Transverse colon (tissue), 4 donors: ENCODE measurements at regions not wholly inside any gene's neighbourhood (a gene's known extent, or its start where the extent isn't known, plus 50 kb on each side); places are given as distances from the start of the nearest gene placed in this dataset.

ENCODE experiments used
- DNase-seq: peaks from one replicate; pipeline ENCODE4 v3.0.0-alpha.2; 2019
- H3K27ac ChIP-seq, 4 donors: fragments of 200-600 bp; sonication (generic); 2 replicates each; pipeline ENCODE4 v1.5.1; 2016 to 2018; ENCODE audit warnings: inconsistent platforms in 4 of 4
- H3K27me3 ChIP-seq: fragments of 200-600 bp; sonication (generic); 2 replicates; pipeline ENCODE4 v1.5.1; 2017; ENCODE audit warnings: inconsistent platforms
- H3K36me3 ChIP-seq, 4 donors: fragments of 200-600 bp; sonication (generic); 2 replicates each; pipeline ENCODE4 v1.5.1; 2017 to 2019; ENCODE audit warnings: inconsistent platforms in 4 of 4
- H3K4me1 ChIP-seq, 4 donors: fragments of 200-600 bp; sonication (generic); 2 replicates each; pipeline ENCODE4 v1.5.1; 2017 to 2020; ENCODE audit warnings: inconsistent platforms in 4 of 4
- H3K4me3 ChIP-seq, 4 donors: fragments of 200-600 bp; sonication (generic); 1 replicate in 1 of 4; 2 replicates in 3 of 4; pipeline versions ENCODE4 v1.5.1 to v1.6.1; 2017 to 2019; ENCODE audit warnings: inconsistent platforms in 4 of 4
- H3K9me3 ChIP-seq, 2 donors: fragments of 200-600 bp; sonication (generic); 2 replicates each; pipeline ENCODE4 v1.5.1; 2017 to 2019; ENCODE audit warnings: inconsistent platforms in 2 of 2
- CTCF ChIP-seq, 5 experiments: fragments of 200-600 bp in 3 of 5; fragments of 450-650 bp in 2 of 5; sonication (generic) in 3 of 5; IDR thresholded peaks; 1 replicate in 2 of 5; 2 replicates in 3 of 5; pipeline ENCODE4 v1.5.1; 2016 to 2017; ENCODE audit warnings: antibody characterized with exemption in 5 of 5, inconsistent platforms in 3 of 5, mild to moderate bottlenecking in 2 of 5, moderate library complexity in 1 of 5
- EP300 ChIP-seq: sonication (generic); formaldehyde crosslinking; IDR thresholded peaks from one replicate; pipeline ENCODE4 v1.6.1; 2017; ENCODE audit warnings: antibody characterized with exemption, low read depth
- POLR2A ChIP-seq: fragments of 450-650 bp; IDR thresholded peaks from one replicate; pipeline ENCODE4 v1.6.1; 2016; ENCODE audit warnings: antibody characterized with exemption, mild to moderate bottlenecking, moderate library complexity
- POLR2AphosphoS5 ChIP-seq, 3 donors: sonication (generic); formaldehyde crosslinking; IDR thresholded peaks; one replicate each; pipeline ENCODE4 v1.6.1; 2016; ENCODE audit warnings: antibody characterized with exemption in 3 of 3
- WGBS, 2 donors: methylation state at CpG; one replicate each; pipeline ENCODE4 v1.1.5; 2018; ENCODE audit warnings: low coverage in 1 of 2; 5-methylcytosine and 5-hydroxymethylcytosine counted together
- in situ Hi-C, 4 donors: fragments of 200-750 bp; cut with MboI; loops; one replicate each; pipeline versions ENCODE4 v1.15.0 to v1.15.1; 2017; ENCODE audit warnings: low sequenced_read_pairs in 3 of 4, low pct_ligation_motif_present in 1 of 4, low pct_unique_long_range_greater_than_20kb in 1 of 4
- intact Hi-C: fragments of 100-400 bp; cut with DNase I; formaldehyde crosslinking; loops from one replicate; pipeline ENCODE4 v1.15.1; 2023; ENCODE audit warnings: low total_unique reads

GRCh38 chr16:87182759-87183158 is 134.4 kb downstream of the C16orf95 start:
- H3K4me1 ChIP-seq: no peaks in the 10 kb centered on the region
- DNase-seq: no peak
- TF ChIP-seq POLR2A (no peak), POLR2AphosphoS5 (IDR thresholded peaks at IDR 0.05) (no peak), CTCF (IDR thresholded peaks at IDR 0.05) (no peak), EP300 (no peak)
- intact Hi-C loops (no loop called here), in situ Hi-C loops (loop anchor here in 1 of 4 donors (25.0 kb wide), 1 partner anchor 105 kb away; no protein-coding TSS in a partner anchor)
- H3K9me3 ChIP-seq: no peaks in the 10 kb centered on the region
- H3K4me3 ChIP-seq: no peak overlapping the region
- no peak overlapping the region for H3K27ac ChIP-seq
- H3K27me3 ChIP-seq: peaks cover 6% of the 10 kb centered on the region
- H3K36me3 ChIP-seq: no peaks in the 10 kb centered on the region
- WGBS, 2 donors: 58 to 64% methylated on average over 3 of the region's 3 CpGs

GRCh38 chr16:87183647-87184046 is 133.5 kb downstream of the C16orf95 start:
- no peak for DNase-seq
- TF ChIP-seq EP300: no peak
- no peak for TF ChIP-seq POLR2A
- no peak for TF ChIP-seq POLR2AphosphoS5 (IDR thresholded peaks at IDR 0.05)
- no peak for TF ChIP-seq CTCF (IDR thresholded peaks at IDR 0.05)
- in situ Hi-C loops (loop anchor here in 1 of 4 donors (25.0 kb wide), 1 partner anchor 104 kb away; no protein-coding TSS in a partner anchor), intact Hi-C loops (no loop called here)
- no peak overlapping the region for H3K27ac ChIP-seq
- WGBS, 2 donors: 76 to 100% methylated on average over 2 to 10 of the region's 10 CpGs
- H3K36me3 ChIP-seq: no peaks in the 10 kb centered on the region
- no peaks in the 10 kb centered on the region for H3K27me3 ChIP-seq
- H3K4me3 ChIP-seq: no peak overlapping the region
- no peaks in the 10 kb centered on the region for H3K9me3 ChIP-seq
- H3K4me1 ChIP-seq: no peaks in the 10 kb centered on the region

- in situ Hi-C loops: loop anchor here in 1 of 4 donors (25.0 kb wide), 1 partner anchor 102 kb away; no protein-coding TSS in a partner anchor
- WGBS, 2 donors: 77 to 100% methylated on average over 1 to 8 of the region's 8 CpGs
- intact Hi-C loops: no loop called here
Observed at GRCh38 chr16:87185308-87185707, 131.9 kb downstream of the C16orf95 start.

GRCh38 chr16:87185983-87186382 is 131.2 kb downstream of the C16orf95 start:
- Histone ChIP-seq H3K4me3 (no peak overlapping the region), H3K9me3 (peaks cover 0 to 8% of the 10 kb centered on the region in 2 donors), H3K27me3 (no peaks in the 10 kb centered on the region), H3K36me3 (no peaks in the 10 kb centered on the region), H3K4me1 (no peaks in the 10 kb centered on the region), H3K27ac (no peak overlapping the region)
- no peak for DNase-seq
- intact Hi-C loops (no loop called here), in situ Hi-C loops (loop anchor here in 1 of 4 donors (25.0 kb wide), 1 partner anchor 101 kb away; no protein-coding TSS in a partner anchor)
- WGBS, 2 donors: 78 to 95% methylated on average over 5 to 17 of the region's 19 CpGs
- TF ChIP-seq POLR2A: no peak
- TF ChIP-seq CTCF (IDR thresholded peaks at IDR 0.05): no peak
- TF ChIP-seq EP300: no peak
- TF ChIP-seq POLR2AphosphoS5 (IDR thresholded peaks at IDR 0.05): no peak

More at GRCh38 chr16:87185308-87185707, 131.9 kb downstream of the C16orf95 start:
- Histone ChIP-seq H3K36me3 (no peaks in the 10 kb centered on the region), H3K27ac (no peak overlapping the region), H3K27me3 (no peaks in the 10 kb centered on the region), H3K4me3 (no peak overlapping the region), H3K9me3 (peaks cover 0 to 8% of the 10 kb centered on the region in 2 donors), H3K4me1 (no peaks in the 10 kb centered on the region)
- no peak for TF ChIP-seq POLR2A
- no peak for TF ChIP-seq POLR2AphosphoS5 (IDR thresholded peaks at IDR 0.05)
- TF ChIP-seq EP300: no peak
- TF ChIP-seq CTCF (IDR thresholded peaks at IDR 0.05): no peak
- DNase-seq: no peak
